Trophoblast cell (in vitro differentiated cells and primary cell): ENCODE measurements at regions not wholly inside any gene's neighbourhood (a gene's known extent, or its start where the extent isn't known, plus 50 kb on each side); places are given as distances from the start of the nearest gene placed in this dataset.

ENCODE experiments used
- DNase-seq, 2 donors: peaks; one replicate each; pipeline ENCODE4 v3.0.0-alpha.2; 2016
- H2AFZ ChIP-seq: 2 replicates; pipeline ENCODE4 v1.6.1; 2013; ENCODE audit warnings: low read length, moderate library complexity, mild to moderate bottlenecking; ENCODE audit not compliant: insufficient read depth, poor library complexity
- H2AK5ac ChIP-seq: 2 replicates; pipeline ENCODE4 v1.6.1; 2013; ENCODE audit warnings: mild to moderate bottlenecking, low read length
- H2BK120ac ChIP-seq: 2 replicates; pipeline ENCODE4 v1.6.1; 2013; ENCODE audit warnings: low read length, mild to moderate bottlenecking, moderate library complexity; ENCODE audit not compliant: insufficient read depth, poor library complexity
- H2BK12ac ChIP-seq: 2 replicates; pipeline ENCODE4 v1.6.1; 2013; ENCODE audit warnings: mild to moderate bottlenecking, low read length, moderate library complexity
- H2BK5ac ChIP-seq: 2 replicates; pipeline ENCODE4 v1.6.1; 2013; ENCODE audit warnings: low read length, low read depth, moderate library complexity, mild to moderate bottlenecking; ENCODE audit not compliant: poor library complexity
- H3K14ac ChIP-seq: 2 replicates; pipeline ENCODE4 v1.6.1; 2013; ENCODE audit warnings: mild to moderate bottlenecking, low read length
- H3K18ac ChIP-seq: 2 replicates; pipeline ENCODE4 v1.6.1; 2013; ENCODE audit warnings: mild to moderate bottlenecking, low read length
- H3K23ac ChIP-seq: 2 replicates; pipeline ENCODE4 v1.6.1; 2013; ENCODE audit warnings: low read length
- H3K27ac ChIP-seq: 2 replicates; pipeline ENCODE4 v1.5.1; 2013; ENCODE audit warnings: low read depth, mild to moderate bottlenecking, inconsistent platforms, low read length, moderate library complexity
- H3K27me3 ChIP-seq: 2 replicates; pipeline ENCODE4 v1.6.1; 2013; ENCODE audit warnings: inconsistent platforms, mild to moderate bottlenecking, low read length, moderate library complexity; ENCODE audit not compliant: insufficient read depth
- H3K36me3 ChIP-seq, 2 experiments: 1 replicate in 1 of 2; 2 replicates in 1 of 2; pipeline ENCODE4 v1.6.1; 2013; ENCODE audit warnings: low read length in 2 of 2, mild to moderate bottlenecking in 2 of 2, moderate library complexity in 1 of 2; ENCODE audit not compliant: insufficient read depth in 2 of 2, control insufficient read depth in 1 of 2
- H3K4ac ChIP-seq: 2 replicates; pipeline ENCODE4 v1.6.1; 2013; ENCODE audit warnings: low read depth, mild to moderate bottlenecking, low read length, moderate library complexity
- H3K4me1 ChIP-seq, 2 experiments: 1 replicate in 1 of 2; 2 replicates in 1 of 2; pipeline ENCODE4 v1.6.1; 2013; ENCODE audit warnings: low read length in 2 of 2, mild to moderate bottlenecking in 2 of 2, moderate library complexity in 1 of 2; ENCODE audit not compliant: insufficient read depth in 2 of 2, control insufficient read depth in 1 of 2
- H3K4me2 ChIP-seq: 2 replicates; pipeline ENCODE4 v1.6.1; 2013; ENCODE audit warnings: inconsistent platforms, mild to moderate bottlenecking, low read length, moderate library complexity
- H3K4me3 ChIP-seq: 2 replicates; pipeline ENCODE4 v1.5.1; 2013; ENCODE audit warnings: mild to moderate bottlenecking, low read depth, low read length, inconsistent platforms
- H3K79me1 ChIP-seq: one replicate; pipeline ENCODE4 v1.6.1; 2013; ENCODE audit warnings: low read length
- H3K79me2 ChIP-seq: 2 replicates; pipeline ENCODE4 v1.6.1; 2013; ENCODE audit warnings: low read length, mild to moderate bottlenecking; ENCODE audit not compliant: control insufficient read depth, insufficient read depth, poor library complexity
- H3K9ac ChIP-seq: 2 replicates; pipeline ENCODE4 v1.6.1; 2013; ENCODE audit warnings: mild to moderate bottlenecking, low read length
- H3K9me3 ChIP-seq: 2 replicates; pipeline ENCODE4 v1.6.1; 2013; ENCODE audit warnings: low read depth, mild to moderate bottlenecking, control low read depth, inconsistent platforms, low read length; ENCODE audit not compliant: insufficient read depth
- H4K12ac ChIP-seq: 2 replicates; pipeline ENCODE4 v1.6.1; 2013; ENCODE audit warnings: low read depth, mild to moderate bottlenecking, low read length, moderate library complexity
- H4K8ac ChIP-seq: 2 replicates; pipeline ENCODE4 v1.6.1; 2013; ENCODE audit warnings: low read depth, mild to moderate bottlenecking, low read length, moderate library complexity
- H4K91ac ChIP-seq: one replicate; pipeline ENCODE4 v1.6.1; 2013; ENCODE audit warnings: low read depth, mild to moderate bottlenecking, low read length, moderate library complexity
- WGBS: extraction: QIAGEN DNeasy Blood & Tissue Kit; methylation state at CpG from one replicate; pipeline ENCODE4 v1.1.7; 2013; ENCODE audit warnings: missing lambda C conversion rate; ENCODE audit not compliant: insufficient read length, insufficient coverage; ENCODE audit errors: extremely low coverage; 5-methylcytosine and 5-hydroxymethylcytosine counted together

GRCh38 chr20:52645822-52646221 lies 326.3 kb upstream of the TSHZ2 start:
- H3K27ac ChIP-seq = no peak overlapping the region
- H3K18ac ChIP-seq = no peak overlapping the region
- no peak overlapping the region for H2BK120ac ChIP-seq
- H3K4me3 ChIP-seq = no peak overlapping the region
- H2AFZ ChIP-seq = no peak overlapping the region
- WGBS = no CpG with 5 or more reads among the region's 1 CpG
- H4K8ac ChIP-seq = no peak overlapping the region
- no peak overlapping the region for H3K14ac ChIP-seq
- no peaks in the 10 kb centered on the region for H3K79me2 ChIP-seq
- H2AK5ac ChIP-seq = no peak overlapping the region
- H4K91ac ChIP-seq = no peak overlapping the region
- no peak overlapping the region for H4K12ac ChIP-seq
- H2BK5ac ChIP-seq = no peak overlapping the region
- H3K4me1 ChIP-seq = no peaks in the 10 kb centered on the region
- H3K9me3 ChIP-seq = no peaks in the 10 kb centered on the region
- no peaks in the 10 kb centered on the region for H3K36me3 ChIP-seq
- H3K23ac ChIP-seq = no peak overlapping the region
- H2BK12ac ChIP-seq = no peak overlapping the region
- H3K27me3 ChIP-seq = no peaks in the 10 kb centered on the region
- no peak overlapping the region for H3K4ac ChIP-seq
- H3K79me1 ChIP-seq = no peaks in the 10 kb centered on the region
- H3K4me2 ChIP-seq = no peak overlapping the region
- DNase-seq = no peak
- no peak overlapping the region for H3K9ac ChIP-seq

GRCh38 chr20:52643034-52643433 lies 329.1 kb upstream of the TSHZ2 start:
- Histone ChIP-seq H3K27me3 (no peaks in the 10 kb centered on the region), H3K4me2 (no peak overlapping the region), H3K4ac (no peak overlapping the region), H3K4me3 (no peak overlapping the region), H3K18ac (no peak overlapping the region), H3K27ac (no peak overlapping the region), H4K12ac (no peak overlapping the region), H2BK120ac (no peak overlapping the region), H3K4me1 (no peaks in the 10 kb centered on the region), H3K79me2 (no peaks in the 10 kb centered on the region), H3K36me3 (no peaks in the 10 kb centered on the region), H4K8ac (no peak overlapping the region), H2AFZ (no peak overlapping the region), H2BK12ac (no peak overlapping the region), H3K9ac (no peak overlapping the region), H3K9me3 (peaks cover 3% of the 10 kb centered on the region), H3K79me1 (no peaks in the 10 kb centered on the region), H4K91ac (no peak overlapping the region), H3K14ac (no peak overlapping the region), H2AK5ac (no peak overlapping the region), H3K23ac (no peak overlapping the region), H2BK5ac (no peak overlapping the region)
- DNase-seq = no peak
- no CpG with 5 or more reads among the region's 3 CpGs for WGBS

GRCh38 chr20:52637201-52637600 lies 335.0 kb upstream of the TSHZ2 start:
- no peak overlapping the region for H4K8ac ChIP-seq
- H2BK12ac ChIP-seq = no peak overlapping the region
- no peak overlapping the region for H3K14ac ChIP-seq
- H3K4me3 ChIP-seq = no peak overlapping the region
- H3K36me3 ChIP-seq = no peaks in the 10 kb centered on the region
- no peaks in the 10 kb centered on the region for H3K4me1 ChIP-seq
- H3K79me2 ChIP-seq = no peaks in the 10 kb centered on the region
- no peak overlapping the region for H2BK120ac ChIP-seq
- H2AFZ ChIP-seq = no peak overlapping the region
- no peak for DNase-seq
- H2AK5ac ChIP-seq = no peak overlapping the region
- no peak overlapping the region for H3K18ac ChIP-seq
- H3K4me2 ChIP-seq = no peak overlapping the region
- no peak overlapping the region for H3K27ac ChIP-seq
- H3K4ac ChIP-seq = no peak overlapping the region
- peaks cover 3% of the 10 kb centered on the region for H3K9me3 ChIP-seq
- no peak overlapping the region for H3K9ac ChIP-seq
- no peaks in the 10 kb centered on the region for H3K79me1 ChIP-seq
- no peaks in the 10 kb centered on the region for H3K27me3 ChIP-seq
- no peak overlapping the region for H2BK5ac ChIP-seq
- H4K12ac ChIP-seq = no peak overlapping the region
- whole genome bisulfite sequencing = no CpG with 5 or more reads among the region's 3 CpGs
- no peak overlapping the region for H3K23ac ChIP-seq
- H4K91ac ChIP-seq = no peak overlapping the region

GRCh38 chr20:52631469-52631868 lies 340.7 kb upstream of the TSHZ2 start:
- Histone ChIP-seq H3K79me2 (no peaks in the 10 kb centered on the region), H2AFZ (no peak overlapping the region), H2BK5ac (no peak overlapping the region), H2AK5ac (no peak overlapping the region), H3K9me3 (no peaks in the 10 kb centered on the region), H3K4me3 (no peak overlapping the region), H3K18ac (no peak overlapping the region), H3K27ac (no peak overlapping the region), H2BK120ac (no peak overlapping the region), H3K79me1 (no peaks in the 10 kb centered on the region), H3K36me3 (no peaks in the 10 kb centered on the region), H3K14ac (no peak overlapping the region), H3K4me2 (no peak overlapping the region), H4K12ac (no peak overlapping the region), H3K23ac (no peak overlapping the region), H3K27me3 (no peaks in the 10 kb centered on the region), H3K4me1 (no peaks in the 10 kb centered on the region), H4K91ac (no peak overlapping the region), H3K4ac (no peak overlapping the region), H4K8ac (no peak overlapping the region), H2BK12ac (no peak overlapping the region), H3K9ac (no peak overlapping the region)
- no CpG with 5 or more reads among the region's 4 CpGs for WGBS
- DNase-seq = no peak
